Osteoblast (primary cell): ENCODE measurements at regions not wholly inside any gene's neighbourhood (a gene's known extent, or its start where the extent isn't known, plus 50 kb on each side); places are given as distances from the start of the nearest gene placed in this dataset.
"Not testable (repeated sequence)": the region's sequence is repeated elsewhere in the genome, so short reads cannot be mapped to it uniquely, and the experiment has no call there.

ENCODE experiments used
- DNase-seq: peaks from one replicate; pipeline ENCODE4 v3.0.0; 2011; ENCODE audit warnings: low spot score, mixed read lengths; ENCODE audit not compliant: insufficient read length; ENCODE audit errors: missing footprints
- H2AFZ ChIP-seq: 2 replicates; pipeline ENCODE4 v1.6.0; 2011; ENCODE audit warnings: mild to moderate bottlenecking, low read length
- H3K27ac ChIP-seq: 2 replicates; pipeline ENCODE4 v1.5.1; 2011; ENCODE audit warnings: mild to moderate bottlenecking, low read depth, low read length, moderate library complexity
- H3K27me3 ChIP-seq: 2 replicates; pipeline ENCODE4 v1.6.0; 2012; ENCODE audit warnings: mild to moderate bottlenecking, control low read depth, inconsistent platforms, low read length, moderate library complexity; ENCODE audit not compliant: insufficient read depth
- H3K36me3 ChIP-seq: 2 replicates; pipeline ENCODE4 v1.5.1; 2011; ENCODE audit warnings: mild to moderate bottlenecking, low read length, control low read depth, moderate library complexity; ENCODE audit not compliant: insufficient read depth
- H3K4me1 ChIP-seq: 2 replicates; pipeline ENCODE4 v1.5.1; 2011; ENCODE audit warnings: mild to moderate bottlenecking, low read length, control low read depth, moderate library complexity; ENCODE audit not compliant: insufficient read depth
- H3K4me2 ChIP-seq: 2 replicates; pipeline ENCODE4 v1.6.0; 2011; ENCODE audit warnings: mild to moderate bottlenecking, low read length; ENCODE audit not compliant: insufficient read depth
- H3K4me3 ChIP-seq: fragments of 200-600 bp; sonication (generic); 3 replicates; pipeline ENCODE4 v1.5.1; 2012; ENCODE audit warnings: mild to moderate bottlenecking, low read length, inconsistent platforms; ENCODE audit not compliant: insufficient read depth
- H3K79me2 ChIP-seq: 2 replicates; pipeline ENCODE4 v1.6.0; 2012; ENCODE audit warnings: mild to moderate bottlenecking, low read length, control low read depth, inconsistent platforms; ENCODE audit not compliant: insufficient read depth
- H3K9me3 ChIP-seq: 2 replicates; pipeline ENCODE4 v1.5.1; 2011; ENCODE audit warnings: low read depth, low read length, control low read depth
- H4K20me1 ChIP-seq: 2 replicates; pipeline ENCODE4 v1.6.0; 2012; ENCODE audit warnings: mild to moderate bottlenecking, low read length, control low read depth; ENCODE audit not compliant: insufficient read depth
- TF ChIP-seq, protein P1 (sequence below): IDR thresholded peaks from 2 replicates; pipeline ENCODE4 v1.5.1; 2011; ENCODE audit warnings: mild to moderate bottlenecking, low read depth, low read length, moderate library complexity; ENCODE audit errors: extremely low read depth

DNA sequence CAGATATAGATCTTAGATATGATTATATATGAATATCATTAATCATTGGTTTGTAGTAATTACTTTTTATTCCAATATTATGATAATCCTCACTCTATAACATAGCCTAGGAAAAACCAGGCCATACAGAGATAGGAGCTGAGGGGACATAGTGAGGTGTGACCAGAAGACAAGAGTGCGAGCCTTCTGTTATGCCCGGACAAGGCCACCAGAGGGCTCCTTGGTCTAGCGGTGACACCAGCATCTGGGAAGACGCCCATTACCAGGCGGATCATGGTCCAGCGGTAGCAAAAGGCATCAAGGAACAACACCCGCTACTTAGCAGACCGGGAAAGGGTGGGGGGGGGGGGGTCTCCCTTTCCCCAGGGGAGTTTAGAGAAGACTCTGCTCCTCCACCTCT lies 96.4 kb upstream of the WSB1 start:
- not testable (repeated sequence) for H2AFZ ChIP-seq, H3K4me1 ChIP-seq, H3K4me3 ChIP-seq, H3K36me3 ChIP-seq, DNase-seq, H3K9me3 ChIP-seq, H3K79me2 ChIP-seq, H4K20me1 ChIP-seq, H3K27ac ChIP-seq, H3K27me3 ChIP-seq, H3K4me2 ChIP-seq
- TF ChIP-seq, protein P1, sequence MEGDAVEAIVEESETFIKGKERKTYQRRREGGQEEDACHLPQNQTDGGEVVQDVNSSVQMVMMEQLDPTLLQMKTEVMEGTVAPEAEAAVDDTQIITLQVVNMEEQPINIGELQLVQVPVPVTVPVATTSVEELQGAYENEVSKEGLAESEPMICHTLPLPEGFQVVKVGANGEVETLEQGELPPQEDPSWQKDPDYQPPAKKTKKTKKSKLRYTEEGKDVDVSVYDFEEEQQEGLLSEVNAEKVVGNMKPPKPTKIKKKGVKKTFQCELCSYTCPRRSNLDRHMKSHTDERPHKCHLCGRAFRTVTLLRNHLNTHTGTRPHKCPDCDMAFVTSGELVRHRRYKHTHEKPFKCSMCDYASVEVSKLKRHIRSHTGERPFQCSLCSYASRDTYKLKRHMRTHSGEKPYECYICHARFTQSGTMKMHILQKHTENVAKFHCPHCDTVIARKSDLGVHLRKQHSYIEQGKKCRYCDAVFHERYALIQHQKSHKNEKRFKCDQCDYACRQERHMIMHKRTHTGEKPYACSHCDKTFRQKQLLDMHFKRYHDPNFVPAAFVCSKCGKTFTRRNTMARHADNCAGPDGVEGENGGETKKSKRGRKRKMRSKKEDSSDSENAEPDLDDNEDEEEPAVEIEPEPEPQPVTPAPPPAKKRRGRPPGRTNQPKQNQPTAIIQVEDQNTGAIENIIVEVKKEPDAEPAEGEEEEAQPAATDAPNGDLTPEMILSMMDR, result peak; percentile 50

DNA sequence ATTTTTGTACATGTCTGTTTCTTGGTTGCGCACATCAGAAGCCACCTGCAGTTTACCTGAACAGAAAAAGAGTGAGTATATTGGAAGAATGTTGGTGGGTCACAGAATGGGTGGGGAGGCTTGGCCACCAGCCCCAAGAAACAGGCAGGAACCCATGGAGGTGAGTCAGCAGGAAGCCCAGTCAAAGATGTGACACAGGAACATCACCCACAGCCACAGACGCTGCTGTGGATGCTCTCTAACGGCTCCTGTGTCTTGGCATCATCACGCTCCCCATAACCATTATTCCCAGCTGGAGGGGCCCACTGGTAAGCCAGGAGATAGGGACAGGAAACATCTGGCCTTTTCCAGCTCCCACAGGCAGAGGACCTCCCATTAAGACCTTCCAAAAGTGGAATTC lies 94.0 kb upstream of the WSB1 start:
- no peak for DNase-seq

DNA sequence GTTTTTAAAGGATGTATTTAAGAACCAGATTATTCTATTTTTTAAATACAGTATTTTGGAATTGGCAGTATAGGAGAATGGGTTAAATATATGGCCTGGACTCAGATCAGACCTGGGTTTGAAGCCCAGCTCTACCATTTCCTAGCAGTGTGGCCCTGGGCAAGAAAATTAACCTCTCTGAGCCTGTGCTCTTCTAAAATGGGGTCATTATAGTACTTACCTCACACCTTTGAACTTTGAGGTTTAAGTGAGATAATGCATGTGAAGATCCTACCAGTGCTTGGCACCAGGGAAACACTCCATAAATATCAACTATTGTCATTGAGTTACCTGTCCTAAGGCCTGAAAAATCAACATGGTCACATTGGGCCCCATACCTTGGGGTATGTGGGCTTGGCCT lies 93.4 kb upstream of the WSB1 start:
- Histone ChIP-seq H4K20me1 (no peaks in the 10 kb centered on the region), H3K4me1 (no peaks in the 10 kb centered on the region), H3K4me2 (no peak overlapping the region), H3K9me3 (no peaks in the 10 kb centered on the region), H2AFZ (no peak overlapping the region), H3K27me3 (peaks cover 2% of the 10 kb centered on the region), H3K27ac (no peak overlapping the region), H3K79me2 (no peaks in the 10 kb centered on the region), H3K36me3 (no peaks in the 10 kb centered on the region), H3K4me3 (no peak overlapping the region)
- TF ChIP-seq, protein P1, result no peak
- DNase-seq, result no peak

More for the DNA sequence above, 94.0 kb upstream of the WSB1 start:
- H3K27ac ChIP-seq, result no peak overlapping the region
- TF ChIP-seq, protein P1, result no peak
- H3K4me3 ChIP-seq, result no peak overlapping the region
- H3K4me2 ChIP-seq, result no peak overlapping the region
- peaks cover 2% of the 10 kb centered on the region for H3K27me3 ChIP-seq
- H3K9me3 ChIP-seq, result no peaks in the 10 kb centered on the region
- H3K36me3 ChIP-seq, result no peaks in the 10 kb centered on the region
- no peak overlapping the region for H2AFZ ChIP-seq
- no peaks in the 10 kb centered on the region for H3K4me1 ChIP-seq
- no peaks in the 10 kb centered on the region for H4K20me1 ChIP-seq
- H3K79me2 ChIP-seq, result no peaks in the 10 kb centered on the region

DNA sequence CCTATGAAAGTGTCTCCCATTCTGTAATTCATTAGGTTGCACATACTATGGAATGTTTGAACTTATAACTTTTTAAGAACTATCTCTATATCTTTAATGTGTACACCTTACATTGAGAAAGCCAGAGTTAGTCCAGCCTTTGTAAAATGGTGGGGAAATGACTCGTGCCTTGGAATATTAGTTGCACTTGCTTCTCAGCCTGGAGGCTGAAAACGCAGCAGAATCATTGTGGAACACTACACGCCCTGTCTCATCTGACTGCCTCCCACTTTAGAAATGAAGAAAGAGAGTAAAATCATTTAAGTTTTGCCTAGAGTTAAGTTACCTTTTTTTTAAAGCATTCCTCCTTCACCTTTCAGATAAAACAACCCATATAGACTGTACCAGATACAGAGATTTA lies 90.7 kb upstream of the WSB1 start:
- H3K27ac ChIP-seq, result no peak overlapping the region
- no peaks in the 10 kb centered on the region for H3K79me2 ChIP-seq
- H3K4me3 ChIP-seq, result no peak overlapping the region
- no peaks in the 10 kb centered on the region for H3K9me3 ChIP-seq
- no peak overlapping the region for H3K4me2 ChIP-seq
- H3K27me3 ChIP-seq, result peaks cover 2% of the 10 kb centered on the region
- DNase-seq, result no peak
- H3K4me1 ChIP-seq, result peaks cover 7% of the 10 kb centered on the region
- TF ChIP-seq, protein P1, result no peak
- H3K36me3 ChIP-seq, result no peaks in the 10 kb centered on the region
- no peak overlapping the region for H2AFZ ChIP-seq
- H4K20me1 ChIP-seq, result no peaks in the 10 kb centered on the region
